SU-DHL-6 (cell line): ENCODE measurements at regions not wholly inside any gene's neighbourhood (a gene's known extent, or its start where the extent isn't known, plus 50 kb on each side); places are given as distances from the start of the nearest gene placed in this dataset.

Source experiments
- H2AFZ ChIP-seq: fragments of 200-600 bp; sonication (generic); 2 replicates; pipeline ENCODE4 v1.6.1; 2014; ENCODE audit warnings: low read depth, mild to moderate bottlenecking, moderate library complexity, mixed read lengths, antibody characterized with exemption, low read length; ENCODE audit not compliant: severe bottlenecking
- H3F3A ChIP-seq: fragments of 200-600 bp; shearing (Covaris generic); 2 replicates; pipeline ENCODE4 v1.6.0; 2016; ENCODE audit warnings: antibody characterized with exemption, mild to moderate bottlenecking; ENCODE audit not compliant: insufficient read depth
- H3K27ac ChIP-seq: fragments of 200-600 bp; sonication (generic); 2 replicates; pipeline ENCODE4 v1.5.1; 2016; ENCODE audit warnings: low read depth, mild to moderate bottlenecking, low read length, moderate library complexity, mixed read lengths
- H3K27me3 ChIP-seq: fragments of 200-600 bp; sonication (generic), shearing (Covaris generic); 2 replicates; pipeline ENCODE4 v1.6.0; 2014; ENCODE audit warnings: mild to moderate bottlenecking, low read length
- H3K36me3 ChIP-seq: fragments of 200-600 bp; sonication (generic); 2 replicates; pipeline ENCODE4 v1.6.1; 2014; ENCODE audit warnings: mild to moderate bottlenecking, low read length, mixed read lengths
- H3K4me2 ChIP-seq: fragments of 300-600, 200-600 bp; shearing (Covaris generic), sonication (generic); 2 replicates; pipeline ENCODE4 v1.6.0; 2014; ENCODE audit warnings: low read length, low read depth, mild to moderate bottlenecking; ENCODE audit not compliant: poor library complexity, severe bottlenecking
- H3K4me3 ChIP-seq: fragments of 200-600 bp; sonication (generic); 2 replicates; pipeline ENCODE4 v1.5.1; 2014; ENCODE audit warnings: antibody characterized with exemption, low read length, mild to moderate bottlenecking, mixed read lengths; ENCODE audit not compliant: insufficient read depth, poor library complexity, severe bottlenecking
- H3K79me2 ChIP-seq: fragments of 200-600 bp; sonication (generic); 2 replicates; pipeline ENCODE4 v1.6.1; 2014; ENCODE audit warnings: mild to moderate bottlenecking, low read length, moderate library complexity; ENCODE audit not compliant: insufficient read depth
- H3K9ac ChIP-seq: fragments of 200-600 bp; sonication (generic); 2 replicates; pipeline ENCODE4 v1.7.0; 2014; ENCODE audit warnings: mild to moderate bottlenecking, low read length
- H3K9me2 ChIP-seq: fragments of 200-600 bp; sonication (generic); replicated peaks from 2 replicates; pipeline ENCODE4 v1.6.1; 2014; ENCODE audit warnings: low read length; ENCODE audit not compliant: insufficient read depth
- H3K9me3 ChIP-seq: fragments of 200-600 bp; sonication (generic); 2 replicates; pipeline ENCODE4 v1.6.1; 2014; ENCODE audit warnings: low read length, mixed read lengths; ENCODE audit not compliant: insufficient read depth
- H4K20me1 ChIP-seq: fragments of 200-600 bp; sonication (generic); 2 replicates; pipeline ENCODE4 v1.6.1; 2014; ENCODE audit warnings: low read depth, mild to moderate bottlenecking, antibody characterized with exemption, low read length, moderate library complexity, mixed read lengths
- EZH2phosphoT487 ChIP-seq: fragments of 200-600 bp; sonication (generic), shearing (Covaris generic); conservative IDR thresholded peaks from 2 replicates; pipeline ENCODE4 v1.6.1; 2018; ENCODE audit warnings: mild to moderate bottlenecking, antibody characterized with exemption, low read length, moderate library complexity, mixed read lengths
- TF ChIP-seq, protein P1 (sequence below): fragments of 200-600 bp; sonication (generic); IDR thresholded peaks from one replicate; pipeline ENCODE4 v1.5.1; 2017; ENCODE audit warnings: antibody characterized with exemption, mild to moderate bottlenecking, low read length, moderate library complexity; ENCODE audit not compliant: insufficient read depth, poor library complexity, severe bottlenecking

DNA sequence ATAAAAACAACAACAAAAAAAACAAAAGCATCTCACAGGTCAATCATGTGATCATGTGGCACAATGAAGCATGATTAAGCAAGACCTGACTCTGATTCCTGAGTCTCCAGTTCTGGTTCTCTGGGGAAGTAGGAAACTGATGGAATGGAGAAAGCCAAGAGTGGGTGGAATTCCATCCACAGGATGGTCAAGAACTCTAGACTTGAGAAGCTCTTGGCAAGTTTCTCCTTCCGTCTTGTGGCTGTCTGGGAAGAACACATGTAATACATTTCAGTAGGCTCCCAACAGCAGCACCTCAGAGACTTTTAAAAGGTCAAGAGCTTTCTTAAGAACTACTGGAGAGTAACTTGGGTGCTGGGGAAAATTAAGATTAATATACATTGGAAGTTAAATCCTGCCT lies 78.6 kb upstream of the TSHZ3 start:
- Histone ChIP-seq H3K27me3 (no peaks in the 10 kb centered on the region), H3K4me3 (no peak overlapping the region), H3K9me3 (no peaks in the 10 kb centered on the region), H4K20me1 (no peaks in the 10 kb centered on the region), H3K9ac (no peak overlapping the region), H3K79me2 (no peaks in the 10 kb centered on the region), H2AFZ (no peak overlapping the region), H3F3A (no peaks in the 10 kb centered on the region), H3K9me2 (no peaks in the 10 kb centered on the region; the same call in 1 of the 2 replicates), H3K36me3 (no peaks in the 10 kb centered on the region), H3K27ac (no peak overlapping the region), H3K4me2 (no peak overlapping the region)
- TF ChIP-seq EZH2phosphoT487 = no peak
- TF ChIP-seq, protein P1, sequence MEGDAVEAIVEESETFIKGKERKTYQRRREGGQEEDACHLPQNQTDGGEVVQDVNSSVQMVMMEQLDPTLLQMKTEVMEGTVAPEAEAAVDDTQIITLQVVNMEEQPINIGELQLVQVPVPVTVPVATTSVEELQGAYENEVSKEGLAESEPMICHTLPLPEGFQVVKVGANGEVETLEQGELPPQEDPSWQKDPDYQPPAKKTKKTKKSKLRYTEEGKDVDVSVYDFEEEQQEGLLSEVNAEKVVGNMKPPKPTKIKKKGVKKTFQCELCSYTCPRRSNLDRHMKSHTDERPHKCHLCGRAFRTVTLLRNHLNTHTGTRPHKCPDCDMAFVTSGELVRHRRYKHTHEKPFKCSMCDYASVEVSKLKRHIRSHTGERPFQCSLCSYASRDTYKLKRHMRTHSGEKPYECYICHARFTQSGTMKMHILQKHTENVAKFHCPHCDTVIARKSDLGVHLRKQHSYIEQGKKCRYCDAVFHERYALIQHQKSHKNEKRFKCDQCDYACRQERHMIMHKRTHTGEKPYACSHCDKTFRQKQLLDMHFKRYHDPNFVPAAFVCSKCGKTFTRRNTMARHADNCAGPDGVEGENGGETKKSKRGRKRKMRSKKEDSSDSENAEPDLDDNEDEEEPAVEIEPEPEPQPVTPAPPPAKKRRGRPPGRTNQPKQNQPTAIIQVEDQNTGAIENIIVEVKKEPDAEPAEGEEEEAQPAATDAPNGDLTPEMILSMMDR = no peak

DNA sequence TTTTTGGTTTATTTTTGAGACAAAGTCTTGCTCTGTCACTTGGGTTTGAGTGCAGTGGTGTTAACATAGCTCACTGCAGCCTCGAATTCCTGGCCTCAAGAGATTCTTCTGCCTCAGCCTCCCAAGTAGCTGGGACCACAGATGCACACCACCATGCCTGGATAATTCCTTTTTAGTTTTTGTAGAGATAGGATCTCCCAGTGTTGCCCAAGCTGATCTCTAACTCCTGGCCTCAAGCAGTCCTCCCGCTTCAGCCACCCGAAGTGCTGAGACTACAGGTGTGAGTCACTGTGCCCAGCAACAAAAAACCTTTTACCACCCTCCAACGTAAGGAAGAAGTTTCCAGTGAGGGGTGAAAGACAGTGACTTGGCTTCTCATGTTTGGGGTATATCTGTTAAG lies 81.1 kb upstream of the TSHZ3 start:
- no peaks in the 10 kb centered on the region for H3K27me3 ChIP-seq
- no peaks in the 10 kb centered on the region for H3K9me3 ChIP-seq
- no peaks in the 10 kb centered on the region for H3K79me2 ChIP-seq
- no peak overlapping the region for H2AFZ ChIP-seq
- no peak overlapping the region for H3K4me3 ChIP-seq
- TF ChIP-seq EZH2phosphoT487 = no peak
- TF ChIP-seq, protein P1 = no peak
- H3K36me3 ChIP-seq = no peaks in the 10 kb centered on the region
- H3K9me2 ChIP-seq = no peaks in the 10 kb centered on the region
- H3K4me2 ChIP-seq = no peak overlapping the region
- no peak overlapping the region for H3K27ac ChIP-seq
- H3K9ac ChIP-seq = no peak overlapping the region
- no peaks in the 10 kb centered on the region for H4K20me1 ChIP-seq
- no peaks in the 10 kb centered on the region for H3F3A ChIP-seq

DNA sequence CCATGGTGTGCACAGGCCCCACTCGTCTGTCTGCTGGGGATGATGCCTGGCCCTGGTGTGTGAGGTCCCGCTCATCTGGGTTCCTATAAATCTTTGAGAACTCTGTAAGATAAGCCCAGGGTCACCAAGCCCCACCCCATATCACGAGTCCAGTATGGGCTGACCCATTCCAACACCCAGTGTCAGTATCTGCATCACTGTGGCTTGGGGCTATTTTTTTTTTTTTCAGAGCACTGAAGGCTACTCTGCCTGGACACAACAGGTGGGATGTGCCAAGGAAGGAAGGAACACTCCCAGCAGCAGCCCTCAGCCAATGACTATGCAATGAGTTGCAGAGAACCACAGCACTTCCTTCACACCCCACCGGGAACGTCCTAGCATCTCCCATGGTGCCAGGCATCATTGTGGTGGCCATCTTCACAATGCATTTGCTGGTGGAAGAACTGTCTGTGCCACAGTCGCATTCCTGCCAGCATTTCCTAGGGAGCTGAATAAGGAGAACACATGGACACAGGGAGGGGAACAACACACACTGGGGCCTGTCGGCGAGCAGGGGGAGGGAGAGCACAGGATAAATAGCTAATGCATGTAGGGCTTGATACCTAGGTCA lies 83.1 kb upstream of the TSHZ3 start:
- TF ChIP-seq, protein P1 = no peak
- TF ChIP-seq EZH2phosphoT487 = no peak

More for the DNA sequence above, 83.1 kb upstream of the TSHZ3 start:
- H3F3A ChIP-seq = no peaks in the 10 kb centered on the region
- no peaks in the 10 kb centered on the region for H3K79me2 ChIP-seq
- no peak overlapping the region for H3K4me3 ChIP-seq
- no peaks in the 10 kb centered on the region for H3K36me3 ChIP-seq
- no peaks in the 10 kb centered on the region for H3K9me2 ChIP-seq
- H3K27ac ChIP-seq = no peak overlapping the region
- H4K20me1 ChIP-seq = no peaks in the 10 kb centered on the region
- H3K27me3 ChIP-seq = no peaks in the 10 kb centered on the region
- H3K4me2 ChIP-seq = no peak overlapping the region
- no peaks in the 10 kb centered on the region for H3K9me3 ChIP-seq
- no peak overlapping the region for H2AFZ ChIP-seq
- no peak overlapping the region for H3K9ac ChIP-seq
